IMR-90 (cell line): ENCODE measurements at regions not wholly inside any gene's neighbourhood (a gene's known extent, or its start where the extent isn't known, plus 50 kb on each side); places are given as distances from the start of the nearest gene placed in this dataset.

ENCODE experiments used
- ATAC-seq: fragments of 200-7000 bp; cut with Tn5 transposase; 2 replicates; pipeline ENCODE4 v1.9.1; 2020; ENCODE audit warnings: low read depth, mild to moderate bottlenecking, moderate library complexity
- BruUV-seq: library from RNA; stranded (reverse); fragments of 400-500 nt; replicated peaks from 2 replicates; lab custom pipeline; 2021; lab: Mats Ljungman, UMichigan
- CTCF ChIA-PET: fragments of 300-600 bp; formaldehyde crosslinking; extraction: SDS; loops from one replicate; lab custom pipeline; 2021; ENCODE audit warnings: antibody characterized with exemption; lab: Yijun Ruan, JAX
- POLR2A ChIA-PET: fragments of 300-600 bp; sonication (Branson Sonifier 250); formaldehyde crosslinking; loops from one replicate; lab custom pipeline; 2022; ENCODE audit warnings: antibody characterized with exemption; ENCODE audit not compliant: unreplicated experiment; lab: Charles Lee
- DNase-seq: peaks from one replicate; pipeline ENCODE4 v3.0.0; 2013
- H2AFZ ChIP-seq: replicated peaks from 2 replicates; pipeline ENCODE3; 2013; ENCODE audit warnings: low read length, mild to moderate bottlenecking; ENCODE audit not compliant: poor library complexity
- H2AK5ac ChIP-seq: 2 replicates; pipeline ENCODE4 v1.6.1; 2013; ENCODE audit warnings: low read depth, low read length, inconsistent platforms
- H2AK9ac ChIP-seq: replicated peaks from 2 replicates; pipeline ENCODE3; 2013; ENCODE audit warnings: mild to moderate bottlenecking, low read depth, low read length, moderate library complexity; ENCODE audit not compliant: poor library complexity
- H2BK120ac ChIP-seq: 2 replicates; pipeline ENCODE4 v1.6.1; 2013; ENCODE audit warnings: low read depth, low read length, inconsistent platforms
- H2BK15ac ChIP-seq: 3 replicates; pipeline ENCODE4 v1.6.1; 2013; ENCODE audit warnings: low read depth, low read length, inconsistent platforms
- H2BK20ac ChIP-seq: 2 replicates; pipeline ENCODE4 v1.6.1; 2013; ENCODE audit warnings: low read depth, mild to moderate bottlenecking, inconsistent platforms, low read length, moderate library complexity
- H2BK5ac ChIP-seq: 2 replicates; pipeline ENCODE4 v1.6.1; 2013; ENCODE audit warnings: mild to moderate bottlenecking, low read depth, low read length, inconsistent platforms; ENCODE audit not compliant: poor library complexity, severe bottlenecking
- H3K14ac ChIP-seq: replicated peaks from 2 replicates; pipeline ENCODE4 v1.6.1; 2013; ENCODE audit warnings: low read depth, low read length, inconsistent platforms
- H3K18ac ChIP-seq: 2 replicates; pipeline ENCODE4 v1.6.1; 2013; ENCODE audit warnings: low read depth, low read length, control low read depth
- H3K23ac ChIP-seq: 2 replicates; pipeline ENCODE4 v1.6.1; 2013; ENCODE audit warnings: low read depth, low read length, inconsistent platforms
- H3K27ac ChIP-seq: 2 replicates; pipeline ENCODE4 v1.5.1; 2013; ENCODE audit warnings: mild to moderate bottlenecking, control low read depth, low read length; ENCODE audit not compliant: insufficient read depth
- H3K27me3 ChIP-seq: 2 replicates; pipeline ENCODE4 v1.6.1; 2013; ENCODE audit warnings: low read length; ENCODE audit not compliant: control insufficient read depth, insufficient read depth
- H3K36me3 ChIP-seq: 2 replicates; pipeline ENCODE4 v1.6.1; 2013; ENCODE audit warnings: low read length, mixed read lengths; ENCODE audit not compliant: control insufficient read depth, insufficient read depth
- H3K4ac ChIP-seq: 2 replicates; pipeline ENCODE4 v1.6.1; 2013; ENCODE audit warnings: low read depth, low read length, inconsistent platforms
- H3K4me1 ChIP-seq: 2 replicates; pipeline ENCODE4 v1.6.1; 2013; ENCODE audit warnings: low read length, mixed read lengths; ENCODE audit not compliant: control insufficient read depth, insufficient read depth
- H3K4me2 ChIP-seq: 2 replicates; pipeline ENCODE4 v1.6.1; 2013; ENCODE audit warnings: low read depth, mild to moderate bottlenecking, control low read depth, low read length, moderate library complexity
- H3K4me3 ChIP-seq: 2 replicates; pipeline ENCODE4 v1.5.1; 2013; ENCODE audit warnings: low read depth, mild to moderate bottlenecking, control low read depth, low read length, moderate library complexity; ENCODE audit not compliant: insufficient read depth
- H3K56ac ChIP-seq: 2 replicates; pipeline ENCODE4 v1.6.1; 2013; ENCODE audit warnings: low read length, inconsistent platforms; ENCODE audit not compliant: insufficient read depth; ENCODE audit errors: extremely low read depth
- H3K79me1 ChIP-seq, 2 experiments: 2 replicates each; pipeline ENCODE4 v1.6.1; 2013; ENCODE audit warnings: low read length in 2 of 2, inconsistent platforms in 1 of 2, low read depth in 1 of 2
- H3K9ac ChIP-seq: 2 replicates; pipeline ENCODE4 v1.6.1; 2013; ENCODE audit warnings: low read depth, low read length, control low read depth
- H3K9me1 ChIP-seq: 2 replicates; pipeline ENCODE4 v1.6.1; 2013; ENCODE audit warnings: low read length, inconsistent platforms; ENCODE audit not compliant: insufficient read depth
- H3K9me3 ChIP-seq: 2 replicates; pipeline ENCODE4 v1.6.1; 2013; ENCODE audit warnings: low read length; ENCODE audit not compliant: control insufficient read depth, insufficient read depth
- H4K20me1 ChIP-seq: 2 replicates; pipeline ENCODE4 v1.6.1; 2013; ENCODE audit warnings: low read length, inconsistent platforms; ENCODE audit not compliant: insufficient read depth
- H4K5ac ChIP-seq: 2 replicates; pipeline ENCODE4 v1.6.1; 2013; ENCODE audit warnings: mild to moderate bottlenecking, low read depth, low read length, control low read depth
- H4K8ac ChIP-seq, 2 experiments: 2 replicates each; pipeline ENCODE4 v1.6.1; 2013; ENCODE audit warnings: low read depth in 2 of 2, low read length in 2 of 2, control low read depth in 1 of 2, inconsistent platforms in 1 of 2
- H4K91ac ChIP-seq: 2 replicates; pipeline ENCODE4 v1.6.1; 2013; ENCODE audit warnings: low read depth, low read length, inconsistent platforms; ENCODE audit not compliant: insufficient read depth
- CEBPB ChIP-seq: IDR thresholded peaks from 2 replicates; pipeline ENCODE4 v1.6.1; 2012; ENCODE audit warnings: low read depth, low read length, improper control_type of control experiment
- ELK1 ChIP-seq: fragments of 150-350 bp; IDR thresholded peaks from 2 replicates; pipeline ENCODE4 v1.6.1; 2016; ENCODE audit warnings: low read depth, mild to moderate bottlenecking, low read length, moderate library complexity, borderline replicate concordance
- MAFK ChIP-seq: IDR thresholded peaks from 2 replicates; pipeline ENCODE4 v1.6.1; 2012; ENCODE audit warnings: low read depth, low read length, improper control_type of control experiment
- MAZ ChIP-seq: IDR thresholded peaks from 2 replicates; pipeline ENCODE4 v1.6.1; 2012; ENCODE audit warnings: low read depth, mild to moderate bottlenecking, low read length, improper control_type of control experiment, moderate library complexity, borderline replicate concordance
- SMC3 ChIP-seq: fragments of 150-350 bp; IDR thresholded peaks from 2 replicates; pipeline ENCODE4 v1.6.1; 2016; ENCODE audit warnings: low read depth, mild to moderate bottlenecking, antibody characterized with exemption, low read length, moderate library complexity
- WGBS, 2 experiments: methylation state at CpG; one replicate each; pipeline versions ENCODE4 v1.1.5 to v1.1.7; 2013; ENCODE audit warnings: missing lambda C conversion rate in 2 of 2; ENCODE audit not compliant: insufficient read length in 1 of 2; ENCODE audit errors: extremely low coverage in 2 of 2; 5-methylcytosine and 5-hydroxymethylcytosine counted together
- dilution Hi-C: fragments of 300-500 bp; cut with HindIII; formaldehyde crosslinking; loops from one replicate; pipeline ENCODE4 v1.14.3; 2018; ENCODE audit warnings: low sequenced_read_pairs; ENCODE audit not compliant: unreplicated experiment
- in situ Hi-C: fragments of 300-500 bp; cut with MboI; formaldehyde crosslinking; loops from 3 replicates; pipeline ENCODE4 v1.14.3; 2019; ENCODE audit warnings: low sequenced_read_pairs, inconsistent platforms, mixed read lengths
- intact Hi-C: fragments of 100-400 bp; cut with micrococcal nuclease; formaldehyde crosslinking; loops from 2 replicates; pipeline ENCODE4 v1.10.0; 2022

- Histone ChIP-seq H3K27me3 (no peaks in the 10 kb centered on the region), H3K23ac (no peak overlapping the region), H3K9me3 (peaks cover 11% of the 10 kb centered on the region; the same call in 1 of the 2 replicates), H3K14ac (no peak overlapping the region), H2AFZ (no peak overlapping the region), H3K9ac (no peak overlapping the region), H3K18ac (no peak overlapping the region), H4K8ac (no peak overlapping the region), H3K4me2 (no peak overlapping the region), H3K56ac (no peak overlapping the region), H3K9me1 (no peaks in the 10 kb centered on the region), H3K79me1 (no peaks in the 10 kb centered on the region), H2BK120ac (no peak overlapping the region), H2AK9ac (no peak overlapping the region), H3K4me3 (no peak overlapping the region), H2BK20ac (no peak overlapping the region), H3K4ac (no peak overlapping the region), H3K36me3 (no peaks in the 10 kb centered on the region), H4K20me1 (no peaks in the 10 kb centered on the region), H4K5ac (no peak overlapping the region), H3K4me1 (no peaks in the 10 kb centered on the region), H2AK5ac (no peak overlapping the region), H2BK15ac (no peak overlapping the region), H2BK5ac (no peak overlapping the region), H3K27ac (no peak overlapping the region), H4K91ac (no peak overlapping the region)
- in situ Hi-C loops = no loop called here
- ATAC-seq (no peak), DNase-seq (no peak)
- TF ChIP-seq ELK1 (no peak), MAZ (no peak), SMC3 (no peak), MAFK (peak; percentile 61; the same call in 1 of the 2 replicates), CEBPB (no peak)
- CTCF ChIA-PET = no interaction called here
- no TSS peak for BruUV-seq
- intact Hi-C loops = no loop called here
- WGBS, 2 experiments = no CpG with 5 or more reads among the region's 2 CpGs
- dilution Hi-C loops = no loop called here
- POLR2A ChIA-PET = no interaction called here
Observed at GRCh38 chr1:239244084-239244483, 142.3 kb upstream of the CHRM3 start.
